Endothelial cell (in vitro differentiated cells): ENCODE measurements at regions not wholly inside any gene's neighbourhood (a gene's known extent, or its start where the extent isn't known, plus 50 kb on each side); places are given as distances from the start of the nearest gene placed in this dataset.

ENCODE experiments used
- DNase-seq: peaks from one replicate; pipeline ENCODE4 v3.0.0; 2021; ENCODE audit warnings: low spot score
- H3K27ac Mint-ChIP-seq: one replicate; pipeline ENCODE4 v1.8.0; 2021; ENCODE audit warnings: mixed read lengths, inconsistent platforms; ENCODE audit not compliant: unreplicated experiment
- H3K27me3 Mint-ChIP-seq: one replicate; pipeline ENCODE4 v1.8.0; 2021; ENCODE audit warnings: mild to moderate bottlenecking, moderate library complexity, mixed read lengths, inconsistent platforms; ENCODE audit not compliant: unreplicated experiment
- H3K36me3 Mint-ChIP-seq: one replicate; pipeline ENCODE4 v1.8.0; 2021; ENCODE audit warnings: mild to moderate bottlenecking, low read depth, mixed read lengths, inconsistent platforms; ENCODE audit not compliant: unreplicated experiment
- H3K4me1 Mint-ChIP-seq: one replicate; pipeline ENCODE4 v1.8.0; 2021; ENCODE audit warnings: mild to moderate bottlenecking, mixed read lengths, inconsistent platforms; ENCODE audit not compliant: unreplicated experiment
- H3K4me3 Mint-ChIP-seq: one replicate; pipeline ENCODE4 v1.8.0; 2021; ENCODE audit warnings: mild to moderate bottlenecking, mixed read lengths, inconsistent platforms; ENCODE audit not compliant: unreplicated experiment
- H3K9me3 Mint-ChIP-seq: one replicate; pipeline ENCODE4 v1.8.0; 2021; ENCODE audit warnings: mixed read lengths, inconsistent platforms; ENCODE audit not compliant: unreplicated experiment
- CTCF ChIP-seq: fragments of 200-600 bp; sonication (generic); IDR thresholded peaks from one replicate; pipeline ENCODE4 v1.5.0; 2021; ENCODE audit warnings: antibody characterized with exemption; ENCODE audit not compliant: unreplicated experiment

DNA sequence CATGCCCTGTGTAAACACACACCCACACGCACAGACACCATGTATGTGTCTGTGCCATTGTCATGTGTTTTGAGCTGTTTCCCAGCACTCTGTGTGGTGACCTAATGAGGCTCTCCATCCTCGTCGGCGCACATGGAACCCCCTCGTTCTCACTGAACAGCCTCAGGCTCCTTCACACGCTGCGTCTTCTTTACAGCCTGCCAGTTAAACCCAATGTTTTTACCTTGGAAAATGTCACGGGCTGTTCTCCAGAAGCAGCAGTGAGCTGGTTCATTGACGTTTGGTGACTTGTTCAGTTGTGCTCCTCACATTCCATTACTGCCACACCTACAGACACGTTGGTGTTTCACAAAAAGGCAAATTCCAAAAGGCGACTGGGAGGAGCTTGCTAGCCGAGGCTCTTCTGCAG lies 201.0 kb upstream of the FOXQ1 start:
- no peak for DNase-seq
- no peak for TF ChIP-seq CTCF
- H3K9me3 Mint-ChIP-seq, result no peaks in the 10 kb centered on the region

GRCh38 chr6:1110164-1110563 lies 201.7 kb upstream of the FOXQ1 start:
- Mint-ChIP-seq H3K4me3 (no peak overlapping the region), H3K4me1 (peaks cover 3% of the 10 kb centered on the region), H3K27ac (no peak overlapping the region), H3K36me3 (peaks cover 5% of the 10 kb centered on the region), H3K9me3 (no peaks in the 10 kb centered on the region), H3K27me3 (peaks cover 1% of the 10 kb centered on the region)
- DNase-seq, result no peak
- TF ChIP-seq CTCF, result no peak

More for the DNA sequence above, 201.0 kb upstream of the FOXQ1 start:
- Mint-ChIP-seq H3K36me3 (peaks cover 5% of the 10 kb centered on the region), H3K27ac (no peak overlapping the region), H3K4me1 (peaks cover 3% of the 10 kb centered on the region), H3K27me3 (peaks cover 1% of the 10 kb centered on the region), H3K4me3 (no peak overlapping the region)

DNA sequence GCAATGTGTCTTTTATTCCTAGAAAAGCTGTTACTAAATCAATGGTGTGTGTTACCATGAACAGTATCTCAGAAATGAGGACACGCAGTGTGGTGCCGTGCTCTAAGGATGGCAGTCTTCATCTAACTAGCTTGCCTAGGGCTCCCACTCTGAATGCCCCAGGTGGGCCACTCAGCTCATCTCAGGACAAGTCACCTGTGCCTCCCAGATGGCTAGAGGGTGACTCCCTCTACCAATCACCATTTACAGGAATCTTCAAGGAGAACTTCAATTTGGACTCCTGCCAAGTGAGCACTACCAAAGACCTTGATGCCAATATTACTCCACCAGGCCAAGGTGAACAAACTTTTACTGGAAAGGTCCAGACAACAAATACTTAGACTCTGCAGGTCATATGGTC lies 202.8 kb upstream of the FOXQ1 start:
- H3K36me3 Mint-ChIP-seq, result peaks cover 5% of the 10 kb centered on the region
- H3K27ac Mint-ChIP-seq, result no peak overlapping the region
- H3K4me3 Mint-ChIP-seq, result no peak overlapping the region
- H3K4me1 Mint-ChIP-seq, result no peaks in the 10 kb centered on the region
- no peak for DNase-seq
- no peak for TF ChIP-seq CTCF
- peaks cover 1% of the 10 kb centered on the region for H3K27me3 Mint-ChIP-seq
- no peaks in the 10 kb centered on the region for H3K9me3 Mint-ChIP-seq

DNA sequence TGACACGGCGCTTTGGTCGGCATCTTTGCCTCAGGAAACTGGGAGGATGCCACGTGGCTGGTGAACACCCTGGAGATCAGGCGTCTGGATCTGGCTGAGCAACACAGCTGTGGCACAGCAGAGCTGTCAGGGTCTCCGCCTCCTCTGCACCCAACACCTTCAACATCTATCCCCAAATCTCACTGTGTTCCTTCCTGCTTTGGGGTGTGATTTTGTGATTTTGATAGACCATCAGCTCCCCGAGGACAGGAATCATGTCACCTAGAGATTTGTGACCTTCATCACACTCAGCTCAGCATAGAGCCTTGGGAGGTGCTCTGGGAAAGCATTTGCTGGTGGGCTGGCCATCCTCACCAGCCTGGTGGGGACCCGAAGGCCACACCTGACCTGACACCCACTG lies 203.7 kb upstream of the FOXQ1 start:
- Mint-ChIP-seq H3K27ac (no peak overlapping the region), H3K9me3 (no peaks in the 10 kb centered on the region), H3K36me3 (peaks cover 5% of the 10 kb centered on the region), H3K4me1 (no peaks in the 10 kb centered on the region), H3K4me3 (no peak overlapping the region), H3K27me3 (peaks cover 4% of the 10 kb centered on the region)
- no peak for DNase-seq
- no peak for TF ChIP-seq CTCF

- Mint-ChIP-seq H3K27me3 (peaks cover 4% of the 10 kb centered on the region), H3K9me3 (no peaks in the 10 kb centered on the region), H3K4me1 (no peaks in the 10 kb centered on the region), H3K4me3 (no peak overlapping the region), H3K27ac (no peak overlapping the region), H3K36me3 (peaks cover 5% of the 10 kb centered on the region)
- TF ChIP-seq CTCF, result no peak
- no peak for DNase-seq
These were observed 204.3 kb upstream of the FOXQ1 start for GRCh38 chr6:1107578-1107977.
